GM21360 (cell line): ENCODE measurements at regions not wholly inside any gene's neighbourhood (a gene's known extent, or its start where the extent isn't known, plus 50 kb on each side); places are given as distances from the start of the nearest gene placed in this dataset.

Experiments used
- ATAC-seq: cut with Tn5 transposase; IDR thresholded peaks from one replicate; pipeline ENCODE4 v1.9.1; 2021; ENCODE audit warnings: mild to moderate bottlenecking, moderate library complexity; ENCODE audit not compliant: unreplicated experiment

GRCh38 chr1:239725371-239725770 is 339.0 kb downstream of the CHRM3 start:
- ATAC-seq: no peak

DNA sequence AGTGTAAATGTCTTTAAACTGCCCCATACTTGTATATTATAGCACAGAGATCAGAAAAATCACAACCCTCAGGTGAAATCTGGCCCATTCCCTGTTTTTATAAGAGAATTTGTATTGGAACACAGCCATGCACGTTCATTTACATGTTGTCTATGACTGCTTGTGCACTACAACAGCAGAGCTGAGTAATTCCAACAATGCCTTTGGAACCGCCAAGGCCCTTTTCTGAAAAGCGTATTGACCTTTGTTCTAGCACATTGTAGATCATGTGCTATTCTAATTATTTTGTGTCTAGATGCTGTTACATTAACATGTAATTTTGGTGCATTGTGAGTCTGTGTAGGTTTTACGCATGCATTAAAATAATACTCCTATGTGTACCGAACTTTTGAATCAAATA is 339.6 kb downstream of the CHRM3 start:
- ATAC-seq: no peak

DNA sequence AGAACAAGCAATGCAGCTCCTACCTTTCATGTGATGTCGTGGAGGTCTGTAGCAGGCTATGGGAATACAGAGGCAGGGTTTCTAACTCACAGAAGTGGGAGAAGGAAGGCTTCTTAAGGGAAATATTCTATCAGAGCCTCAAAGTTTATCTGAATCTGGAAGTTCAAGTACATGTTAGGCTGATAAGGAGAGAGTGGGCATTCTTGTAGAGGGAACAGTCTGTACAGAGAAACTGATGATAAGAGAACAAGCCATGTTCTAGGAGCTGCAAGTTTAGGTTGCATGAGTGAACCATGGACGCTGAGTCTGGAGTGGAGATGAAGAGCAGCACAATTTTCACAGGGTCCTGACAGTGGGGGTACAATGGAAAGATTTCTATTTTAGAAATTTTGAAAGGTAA is 344.0 kb downstream of the CHRM3 start:
- no peak for ATAC-seq

DNA sequence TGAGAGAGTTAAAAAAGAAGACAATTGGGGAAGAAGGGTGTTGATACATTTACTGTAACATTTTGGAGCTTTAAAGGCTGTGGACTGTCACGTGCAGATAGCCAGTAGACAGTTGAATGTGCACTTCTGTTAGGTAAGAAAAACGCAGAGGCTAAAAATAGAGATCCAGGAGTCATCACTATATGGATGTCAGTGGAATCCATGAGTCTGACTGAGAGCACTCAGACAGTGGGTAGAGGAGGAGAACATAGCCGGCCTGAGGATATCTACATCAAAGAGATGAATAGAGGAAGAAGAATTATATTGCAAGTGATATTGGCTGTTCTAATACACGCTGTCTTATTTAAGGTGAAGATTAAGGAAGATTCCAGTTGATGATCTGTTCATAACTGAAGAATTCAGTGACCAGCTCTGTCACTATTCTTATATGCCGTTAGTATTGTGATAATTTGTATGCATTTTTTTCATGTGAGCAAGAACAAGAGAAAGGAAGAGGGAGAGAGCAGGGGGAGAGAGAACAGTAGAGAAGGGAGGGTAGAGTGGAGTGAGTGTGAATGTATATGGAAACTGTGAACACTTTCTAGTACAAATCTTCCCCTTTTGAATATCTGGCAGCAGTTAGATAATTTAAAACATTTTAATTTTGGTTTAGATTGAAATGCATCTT is 344.8 kb downstream of the CHRM3 start:
- no peak for ATAC-seq

- no peak for ATAC-seq
Measured at GRCh38 chr1:239732770-239733169, 346.4 kb downstream of the CHRM3 start.

- ATAC-seq: no peak
Measured at GRCh38 chr1:239733995-239734394, 347.6 kb downstream of the CHRM3 start.

DNA sequence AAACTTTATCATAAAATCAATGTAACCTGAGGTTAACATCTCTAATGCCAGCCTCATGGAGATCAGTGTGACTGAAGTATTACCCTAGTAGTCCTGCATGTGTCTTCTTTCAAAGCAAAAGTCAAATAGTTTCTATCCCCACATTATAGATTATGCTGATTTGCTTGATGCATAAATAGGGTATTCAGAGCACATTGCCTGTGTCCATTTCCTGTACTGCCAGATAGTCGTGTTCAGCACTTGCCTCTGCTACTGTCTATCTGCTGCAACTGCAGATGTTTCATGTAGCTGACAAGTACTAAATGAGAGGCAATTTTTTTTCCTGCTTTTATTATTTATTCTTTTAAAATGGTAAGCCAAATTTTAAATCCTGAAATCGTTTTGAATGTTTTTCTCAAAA is 348.7 kb downstream of the CHRM3 start:
- ATAC-seq: no peak

- no peak for ATAC-seq
Measured at GRCh38 chr1:239736479-239736878, 350.1 kb downstream of the CHRM3 start.

GRCh38 chr1:239739375-239739774 is 352.3 kb upstream of the FMN2 start:
- ATAC-seq: no peak

DNA sequence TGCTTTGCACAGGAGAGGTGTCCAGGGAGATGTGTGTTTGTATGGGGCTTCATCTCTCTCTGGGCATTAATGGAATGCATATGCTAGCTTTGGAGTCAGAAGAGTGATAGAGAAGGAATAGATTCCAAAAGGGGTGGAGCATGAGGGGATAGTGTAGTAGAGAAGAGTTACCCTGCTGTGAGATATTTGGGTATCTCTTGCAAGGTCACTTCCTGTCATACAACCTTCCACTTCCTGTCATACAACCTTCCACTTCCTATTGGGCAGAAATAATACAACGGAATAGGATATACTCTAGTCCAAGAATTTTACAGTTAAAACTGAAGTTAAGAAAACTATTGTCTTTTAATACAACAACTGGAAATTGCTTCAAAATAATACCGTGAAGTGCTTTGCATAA is 351.8 kb upstream of the FMN2 start:
- ATAC-seq: no peak

DNA sequence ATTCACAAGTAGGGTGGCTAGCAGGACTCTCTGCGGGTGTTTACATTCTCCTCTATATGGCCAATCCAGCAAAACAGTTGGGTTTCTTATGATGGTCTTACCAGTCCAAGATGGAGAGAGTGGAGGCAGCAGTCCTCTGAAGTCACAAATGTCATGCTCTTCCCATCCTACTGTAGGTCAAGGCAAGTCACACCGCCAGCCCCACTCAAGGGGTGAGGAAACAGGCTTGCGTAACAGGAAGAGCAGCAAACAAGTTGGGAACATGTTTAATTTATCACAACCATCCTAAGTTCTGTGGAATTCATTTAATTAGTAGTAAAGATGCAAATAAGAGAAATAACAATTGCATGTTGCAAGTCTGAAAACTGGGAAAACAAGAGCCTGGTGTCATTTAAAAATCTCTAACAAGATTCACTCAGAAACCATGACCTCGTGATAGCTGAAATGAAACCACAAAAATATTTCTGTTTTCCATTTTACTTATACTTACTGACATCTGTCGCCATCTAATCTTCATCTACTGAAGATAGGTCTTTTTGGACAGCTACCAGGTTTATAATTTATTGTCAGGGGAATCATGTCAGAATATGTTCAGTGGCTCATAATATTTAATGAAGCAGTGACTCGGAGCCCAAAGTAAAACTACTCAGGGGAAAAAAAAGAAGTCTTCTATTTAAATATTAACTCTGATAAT is 349.1 kb upstream of the FMN2 start:
- ATAC-seq: no peak

DNA sequence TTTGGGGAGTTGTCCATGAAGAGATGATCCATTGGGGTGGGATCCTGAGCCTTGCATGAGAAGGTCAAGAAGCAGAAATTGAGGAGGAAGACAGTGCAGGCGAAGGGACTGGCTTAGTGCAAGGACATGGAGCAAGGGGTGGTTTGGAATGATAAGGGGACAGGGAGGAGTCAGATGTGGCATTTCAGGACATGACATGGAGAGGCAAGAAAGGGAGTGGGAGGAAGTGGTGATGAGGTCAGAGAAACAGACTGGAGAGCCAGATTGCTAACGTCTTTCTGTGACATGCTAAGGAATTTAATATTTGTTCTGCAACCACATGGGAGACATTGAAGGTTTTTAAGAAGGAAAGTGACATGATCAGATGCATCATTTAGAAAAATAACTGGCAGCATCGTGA is 346.8 kb upstream of the FMN2 start:
- ATAC-seq: no peak

- ATAC-seq: no peak
Measured at GRCh38 chr1:239755107-239755912, 336.4 kb upstream of the FMN2 start.

DNA sequence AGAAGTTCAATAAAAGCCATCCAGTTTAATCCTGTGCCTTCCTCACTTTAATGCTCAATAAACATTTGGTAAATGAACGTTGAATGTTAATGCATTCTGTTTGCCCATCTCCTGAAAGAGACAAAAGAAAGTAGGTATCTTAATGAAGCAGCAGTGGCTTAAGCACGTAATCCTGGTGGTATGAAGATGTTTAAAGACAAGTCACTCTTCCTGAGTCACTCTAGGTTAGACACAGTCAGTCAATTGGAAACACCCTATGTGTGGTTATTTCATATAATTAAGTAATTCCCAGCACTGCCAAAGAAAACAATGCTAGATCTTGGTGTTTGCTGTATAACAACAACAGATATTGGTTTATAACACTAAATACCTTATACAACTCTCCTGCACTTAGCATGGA is 334.0 kb upstream of the FMN2 start:
- ATAC-seq: no peak

DNA sequence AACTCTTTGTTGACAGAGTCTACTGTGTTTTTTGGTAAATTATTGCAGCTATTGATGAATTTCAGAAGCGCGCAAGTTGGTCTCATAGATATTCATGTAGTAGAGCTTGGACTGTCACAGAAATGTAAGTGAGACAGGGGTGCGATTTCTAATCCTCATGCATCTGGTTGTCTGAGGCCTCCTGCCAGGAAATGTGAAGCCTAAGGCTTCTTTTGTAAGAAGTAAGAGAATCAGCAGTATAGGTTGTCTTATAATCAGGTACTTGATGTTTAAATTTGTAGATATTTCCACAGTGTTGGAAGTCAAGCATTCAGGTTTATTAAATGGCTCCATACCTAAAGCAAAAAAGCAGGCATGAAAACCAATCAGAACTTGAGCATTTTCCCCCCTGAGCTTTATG is 332.9 kb upstream of the FMN2 start:
- no peak for ATAC-seq

- ATAC-seq: no peak
Measured at GRCh38 chr1:239761509-239761908, 330.2 kb upstream of the FMN2 start.

GRCh38 chr1:239763850-239764249 is 327.8 kb upstream of the FMN2 start:
- ATAC-seq: no peak

DNA sequence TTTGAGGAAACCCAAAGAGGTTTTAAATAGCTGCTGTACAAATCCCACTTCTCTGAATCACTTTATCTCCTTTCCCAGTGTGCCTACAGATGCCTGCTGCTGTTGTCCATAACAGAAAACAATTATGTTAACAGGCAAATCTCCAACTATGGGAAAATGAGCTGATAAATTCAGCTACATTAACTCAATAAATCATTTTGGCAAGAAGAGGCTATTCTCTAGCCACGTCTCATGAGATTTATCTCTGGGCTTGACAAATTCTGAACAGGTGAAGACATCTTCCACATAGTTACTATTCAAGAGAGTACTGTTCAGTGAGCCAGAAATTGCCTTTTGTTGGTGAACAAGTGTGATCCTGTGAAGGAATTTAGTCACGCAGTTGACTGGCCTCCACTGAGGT is 327.1 kb upstream of the FMN2 start:
- ATAC-seq: no peak

DNA sequence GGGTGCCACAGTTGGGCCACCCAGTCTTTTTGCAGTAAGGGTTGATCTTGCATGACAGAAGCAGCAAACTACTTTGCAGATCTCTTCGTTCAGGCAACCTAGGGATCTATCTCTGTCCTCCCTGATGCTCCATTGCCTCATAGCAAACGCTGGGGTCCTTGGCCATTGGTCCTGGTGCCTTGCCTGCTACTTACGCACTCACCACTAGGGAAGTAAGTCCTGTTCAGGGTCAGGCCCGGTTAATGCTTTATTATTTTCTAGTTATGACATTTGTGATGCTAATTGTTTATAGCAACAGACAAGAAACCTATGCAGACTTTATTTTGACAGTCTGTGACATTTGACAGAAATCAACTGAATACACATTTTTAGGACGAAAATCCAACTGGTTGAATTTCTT is 326.5 kb upstream of the FMN2 start:
- ATAC-seq: no peak

DNA sequence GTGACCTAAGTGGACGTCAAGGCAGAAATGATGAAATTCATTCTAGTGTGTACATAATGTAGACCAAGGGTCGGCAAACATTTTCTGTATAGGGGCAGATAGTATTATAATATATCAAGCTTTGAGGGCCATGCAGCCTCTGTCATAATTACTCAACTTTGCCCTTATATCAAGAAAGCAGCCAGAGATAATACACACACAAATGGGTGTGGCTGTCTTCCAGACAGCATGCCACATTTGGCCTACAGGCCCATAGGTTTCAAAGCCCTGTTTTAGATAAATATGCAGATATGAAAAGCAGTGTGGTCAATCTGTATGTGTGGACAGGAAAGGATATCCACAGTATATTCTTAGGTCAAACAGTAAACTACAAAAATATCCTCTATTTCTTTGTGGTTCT is 320.1 kb upstream of the FMN2 start:
- ATAC-seq: no peak

GRCh38 chr1:239772446-239772845 is 319.2 kb upstream of the FMN2 start:
- ATAC-seq: no peak

DNA sequence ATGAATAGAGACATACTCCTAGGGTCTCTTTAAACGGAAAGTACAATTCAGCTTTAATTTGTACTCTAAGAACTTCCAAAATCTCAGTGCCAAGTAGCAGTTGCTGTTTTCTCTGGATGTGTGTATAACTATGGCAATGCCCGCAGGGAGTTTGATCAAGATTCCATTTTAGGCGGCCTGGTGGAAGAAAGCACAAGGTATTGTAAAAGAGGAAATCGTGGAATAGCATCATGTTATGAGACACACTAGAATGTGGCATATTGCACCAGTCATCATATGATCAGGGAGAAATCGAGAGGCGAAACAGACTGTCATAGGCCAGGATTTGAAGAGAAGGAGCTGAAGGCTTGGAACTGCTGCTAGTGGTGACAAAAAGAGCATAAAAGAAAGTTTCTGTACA is 316.2 kb upstream of the FMN2 start:
- no peak for ATAC-seq
